DND-41 (cell line): ENCODE measurements at regions not wholly inside any gene's neighbourhood (a gene's known extent, or its start where the extent isn't known, plus 50 kb on each side); places are given as distances from the start of the nearest gene placed in this dataset.

Source experiments
- ATAC-seq: fragments of 200-7000 bp; cut with Tn5 transposase; 3 replicates; pipeline ENCODE4 v1.9.1; 2021; ENCODE audit warnings: low read depth; ENCODE audit not compliant: insufficient read depth
- DNase-seq: peaks from one replicate; pipeline ENCODE4 v3.0.0-alpha.2; 2020
- H2AFZ ChIP-seq: 2 replicates; pipeline ENCODE4 v1.6.0; 2012; ENCODE audit warnings: low read depth, low read length
- H3K27ac ChIP-seq: 2 replicates; pipeline ENCODE4 v1.5.1; 2012; ENCODE audit warnings: low read length, inconsistent platforms
- H3K27me3 ChIP-seq: fragments of 200-600 bp; sonication (generic); 2 replicates; pipeline ENCODE4 v1.6.0; 2012; ENCODE audit warnings: low read length, mild to moderate bottlenecking, inconsistent platforms; ENCODE audit not compliant: insufficient read depth, poor library complexity
- H3K36me3 ChIP-seq: 2 replicates; pipeline ENCODE4 v1.5.1; 2012; ENCODE audit warnings: low read length, inconsistent platforms; ENCODE audit not compliant: insufficient read depth
- H3K4me1 ChIP-seq: 2 replicates; pipeline ENCODE4 v1.5.1; 2012; ENCODE audit warnings: mild to moderate bottlenecking, low read length; ENCODE audit not compliant: insufficient read depth
- H3K4me2 ChIP-seq: 2 replicates; pipeline ENCODE4 v1.6.0; 2012; ENCODE audit warnings: mild to moderate bottlenecking, moderate library complexity, low read length, inconsistent platforms; ENCODE audit not compliant: insufficient read depth
- H3K4me3 ChIP-seq, 2 experiments: fragments of 200-600 bp in 1 of 2; shearing (Covaris generic) in 1 of 2; 2 replicates each; pipeline ENCODE4 v1.5.1; 2012 to 2016; ENCODE audit warnings: inconsistent platforms in 2 of 2, low read length in 2 of 2, mild to moderate bottlenecking in 2 of 2, low read depth in 1 of 2, moderate library complexity in 1 of 2
- H3K79me2 ChIP-seq: 2 replicates; pipeline ENCODE4 v1.6.0; 2012; ENCODE audit warnings: low read length, inconsistent platforms; ENCODE audit not compliant: insufficient read depth
- H3K9ac ChIP-seq: 2 replicates; pipeline ENCODE4 v1.6.0; 2012; ENCODE audit warnings: low read depth, mild to moderate bottlenecking, inconsistent platforms, low read length, moderate library complexity
- H3K9me3 ChIP-seq: 2 replicates; pipeline ENCODE4 v1.5.1; 2012; ENCODE audit warnings: low read length, moderate library complexity, mild to moderate bottlenecking, inconsistent platforms; ENCODE audit not compliant: insufficient read depth, severe bottlenecking
- H4K20me1 ChIP-seq: 2 replicates; pipeline ENCODE4 v1.6.0; 2012; ENCODE audit warnings: low read length; ENCODE audit not compliant: insufficient read depth
- EZH2 ChIP-seq: IDR thresholded peaks from 3 replicates; pipeline ENCODE4 v1.6.1; 2012; ENCODE audit warnings: borderline replicate concordance, low read depth, mild to moderate bottlenecking, moderate library complexity, low read length, inconsistent platforms; ENCODE audit not compliant: severe bottlenecking
- TF ChIP-seq, protein P1 (sequence below): IDR thresholded peaks from 2 replicates; pipeline ENCODE4 v1.5.1; 2012; ENCODE audit warnings: borderline replicate concordance, low read length, moderate library complexity, mild to moderate bottlenecking; ENCODE audit not compliant: poor library complexity, severe bottlenecking; ENCODE audit errors: extremely low read depth

DNA sequence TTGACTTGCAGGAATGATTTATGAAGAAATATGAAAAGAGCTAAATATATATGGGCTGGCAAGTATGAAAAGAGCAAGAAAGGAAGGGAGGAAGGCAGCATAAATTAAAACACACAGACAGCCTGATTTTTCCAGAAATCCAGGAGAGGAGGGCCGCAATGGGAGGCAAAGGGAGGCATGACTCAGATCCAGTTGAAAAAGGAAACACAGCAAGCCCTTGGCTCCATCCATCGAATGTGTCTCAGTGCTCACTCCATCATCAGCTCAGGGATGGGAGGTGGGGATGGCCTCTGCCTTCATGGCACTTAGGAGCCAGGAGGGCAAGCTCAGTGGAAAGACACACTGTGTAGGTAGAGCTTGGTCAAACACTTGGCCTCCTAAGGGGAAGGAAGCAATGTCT lies 75.7 kb upstream of the PDZD8 start:
- no peak overlapping the region for H3K4me2 ChIP-seq
- H3K9ac ChIP-seq, result no peak overlapping the region
- H3K4me1 ChIP-seq, result no peaks in the 10 kb centered on the region
- H3K9me3 ChIP-seq, result peaks cover 13% of the 10 kb centered on the region
- H3K79me2 ChIP-seq, result no peaks in the 10 kb centered on the region
- no peak for TF ChIP-seq EZH2
- TF ChIP-seq, protein P1, sequence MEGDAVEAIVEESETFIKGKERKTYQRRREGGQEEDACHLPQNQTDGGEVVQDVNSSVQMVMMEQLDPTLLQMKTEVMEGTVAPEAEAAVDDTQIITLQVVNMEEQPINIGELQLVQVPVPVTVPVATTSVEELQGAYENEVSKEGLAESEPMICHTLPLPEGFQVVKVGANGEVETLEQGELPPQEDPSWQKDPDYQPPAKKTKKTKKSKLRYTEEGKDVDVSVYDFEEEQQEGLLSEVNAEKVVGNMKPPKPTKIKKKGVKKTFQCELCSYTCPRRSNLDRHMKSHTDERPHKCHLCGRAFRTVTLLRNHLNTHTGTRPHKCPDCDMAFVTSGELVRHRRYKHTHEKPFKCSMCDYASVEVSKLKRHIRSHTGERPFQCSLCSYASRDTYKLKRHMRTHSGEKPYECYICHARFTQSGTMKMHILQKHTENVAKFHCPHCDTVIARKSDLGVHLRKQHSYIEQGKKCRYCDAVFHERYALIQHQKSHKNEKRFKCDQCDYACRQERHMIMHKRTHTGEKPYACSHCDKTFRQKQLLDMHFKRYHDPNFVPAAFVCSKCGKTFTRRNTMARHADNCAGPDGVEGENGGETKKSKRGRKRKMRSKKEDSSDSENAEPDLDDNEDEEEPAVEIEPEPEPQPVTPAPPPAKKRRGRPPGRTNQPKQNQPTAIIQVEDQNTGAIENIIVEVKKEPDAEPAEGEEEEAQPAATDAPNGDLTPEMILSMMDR, result no peak
- no peak for ATAC-seq
- H3K36me3 ChIP-seq, result no peaks in the 10 kb centered on the region
- no peak overlapping the region for H2AFZ ChIP-seq
- no peak overlapping the region for H3K27ac ChIP-seq
- no peak overlapping the region for H3K4me3 ChIP-seq
- H4K20me1 ChIP-seq, result no peaks in the 10 kb centered on the region
- no peaks in the 10 kb centered on the region for H3K27me3 ChIP-seq
- no peak for DNase-seq

DNA sequence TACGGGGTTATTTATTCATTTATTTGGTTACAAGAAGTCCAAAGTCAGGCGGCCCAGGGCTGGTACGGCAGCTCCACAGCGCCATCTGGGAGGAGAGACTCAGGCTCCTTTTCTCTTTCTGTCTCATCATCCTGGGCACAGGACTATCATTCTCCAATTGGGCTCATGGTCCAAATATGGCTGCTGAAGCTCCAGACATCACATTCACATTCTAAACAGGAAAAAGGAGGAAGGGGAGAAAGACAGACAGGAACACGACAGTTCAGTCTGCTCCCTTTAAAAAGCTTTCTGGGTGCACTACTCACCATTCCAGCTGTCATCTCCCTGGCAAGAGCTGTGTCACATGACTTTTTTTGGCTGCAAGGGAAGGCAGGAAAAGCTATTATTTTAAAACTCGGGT lies 74.4 kb upstream of the PDZD8 start:
- DNase-seq, result no peak
- no peaks in the 10 kb centered on the region for H3K27me3 ChIP-seq
- H3K79me2 ChIP-seq, result no peaks in the 10 kb centered on the region
- H3K36me3 ChIP-seq, result no peaks in the 10 kb centered on the region
- no peaks in the 10 kb centered on the region for H3K4me1 ChIP-seq
- H4K20me1 ChIP-seq, result no peaks in the 10 kb centered on the region
- no peak for ATAC-seq
- H3K9me3 ChIP-seq, result peaks cover 21% of the 10 kb centered on the region
- no peak overlapping the region for H3K4me3 ChIP-seq
- H3K4me2 ChIP-seq, result no peak overlapping the region
- no peak overlapping the region for H3K27ac ChIP-seq
- TF ChIP-seq, protein P1, result no peak
- no peak for TF ChIP-seq EZH2
- no peak overlapping the region for H2AFZ ChIP-seq
- H3K9ac ChIP-seq, result no peak overlapping the region

DNA sequence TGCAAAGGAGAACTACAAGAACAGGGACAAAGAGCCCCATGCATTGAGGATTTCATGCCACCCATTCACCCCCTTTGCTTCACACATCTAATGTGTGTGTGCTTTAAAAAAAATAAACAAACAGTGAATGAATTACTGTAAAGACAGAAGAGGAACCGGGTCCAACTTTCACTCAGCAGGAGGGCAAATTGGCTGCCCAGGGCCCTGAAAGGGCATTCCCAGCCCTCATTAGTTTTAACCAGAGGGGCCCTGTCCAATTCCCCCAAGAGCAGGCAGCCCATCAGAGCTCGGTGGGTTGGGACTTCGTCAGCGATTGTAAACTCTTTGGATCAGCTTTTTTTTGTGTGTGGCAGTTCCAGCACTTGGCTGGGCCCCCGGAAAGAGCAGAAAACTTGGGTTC lies 73.6 kb upstream of the PDZD8 start:
- Histone ChIP-seq H3K27ac (no peak overlapping the region), H3K4me1 (no peaks in the 10 kb centered on the region), H2AFZ (no peak overlapping the region), H3K27me3 (no peaks in the 10 kb centered on the region), H3K4me2 (no peak overlapping the region), H3K4me3 (no peak overlapping the region), H3K36me3 (no peaks in the 10 kb centered on the region), H3K9me3 (peaks cover 21% of the 10 kb centered on the region), H4K20me1 (no peaks in the 10 kb centered on the region), H3K79me2 (no peaks in the 10 kb centered on the region), H3K9ac (no peak overlapping the region)
- no peak for TF ChIP-seq EZH2
- TF ChIP-seq, protein P1, result no peak
- ATAC-seq (no peak), DNase-seq (no peak)

DNA sequence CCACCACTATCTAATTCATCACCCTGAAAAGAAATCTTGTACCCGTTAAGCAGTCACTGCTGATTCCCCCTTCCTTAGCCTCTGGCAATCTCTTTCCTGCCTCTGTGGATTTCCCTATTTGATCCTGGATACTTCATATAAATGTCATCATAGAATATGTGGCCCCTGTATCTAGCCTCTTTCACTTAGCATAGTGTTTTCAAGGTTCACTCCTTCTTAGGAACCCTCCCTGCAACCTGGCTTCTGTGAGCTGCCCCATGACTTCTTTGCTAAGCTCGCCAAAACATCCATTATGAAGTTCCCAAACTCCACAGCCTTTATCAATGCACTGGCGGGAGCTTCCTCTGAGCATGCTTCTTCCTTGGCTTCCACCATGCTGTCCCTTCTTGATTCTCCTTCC lies 70.8 kb upstream of the PDZD8 start:
- Histone ChIP-seq H3K27me3 (no peaks in the 10 kb centered on the region), H3K4me1 (no peaks in the 10 kb centered on the region), H2AFZ (no peak overlapping the region), H3K4me2 (no peak overlapping the region), H3K27ac (no peak overlapping the region), H4K20me1 (no peaks in the 10 kb centered on the region), H3K9ac (no peak overlapping the region), H3K4me3 (no peak overlapping the region), H3K36me3 (no peaks in the 10 kb centered on the region), H3K79me2 (no peaks in the 10 kb centered on the region), H3K9me3 (peaks cover 21% of the 10 kb centered on the region)
- no peak for ATAC-seq
- no peak for DNase-seq
- TF ChIP-seq, protein P1, result no peak
- TF ChIP-seq EZH2, result no peak
